Lower leg skin (tissue), 4 donors: ENCODE measurements at regions not wholly inside any gene's neighbourhood (a gene's known extent, or its start where the extent isn't known, plus 50 kb on each side); places are given as distances from the start of the nearest gene placed in this dataset.

Experiments
- DNase-seq, 2 donors: peaks; one replicate each; pipeline ENCODE4 v3.0.0-alpha.2; 2019; ENCODE audit warnings: low spot score in 2 of 2
- H3K4me3 ChIP-seq: fragments of 200-600 bp; sonication (generic); 2 replicates; pipeline ENCODE4 v1.5.1; 2017; ENCODE audit warnings: mild to moderate bottlenecking, low read depth; ENCODE audit not compliant: poor library complexity, severe bottlenecking
- POLR2A ChIP-seq, 2 donors: fragments of 450-650 bp; IDR thresholded peaks; one replicate each; pipeline ENCODE4 v1.6.1; 2016 to 2017; ENCODE audit warnings: antibody characterized with exemption in 2 of 2, mild to moderate bottlenecking in 1 of 2, moderate library complexity in 1 of 2
- WGBS, 2 donors: methylation state at CpG; one replicate each; pipeline ENCODE4 v1.1.5; 2018; 5-methylcytosine and 5-hydroxymethylcytosine counted together
- intact Hi-C: fragments of 100-400 bp; cut with DNase I; formaldehyde crosslinking; loops from one replicate; pipeline ENCODE4 v1.15.0; 2023; ENCODE audit warnings: low total_unique reads
- TF ChIP-seq, protein P1 (sequence below), 3 donors: fragments of 450-650 bp; IDR thresholded peaks; one replicate each; pipeline ENCODE4 v1.5.1; 2016; ENCODE audit warnings: antibody characterized with exemption in 3 of 3, mild to moderate bottlenecking in 3 of 3, moderate library complexity in 2 of 3

DNA sequence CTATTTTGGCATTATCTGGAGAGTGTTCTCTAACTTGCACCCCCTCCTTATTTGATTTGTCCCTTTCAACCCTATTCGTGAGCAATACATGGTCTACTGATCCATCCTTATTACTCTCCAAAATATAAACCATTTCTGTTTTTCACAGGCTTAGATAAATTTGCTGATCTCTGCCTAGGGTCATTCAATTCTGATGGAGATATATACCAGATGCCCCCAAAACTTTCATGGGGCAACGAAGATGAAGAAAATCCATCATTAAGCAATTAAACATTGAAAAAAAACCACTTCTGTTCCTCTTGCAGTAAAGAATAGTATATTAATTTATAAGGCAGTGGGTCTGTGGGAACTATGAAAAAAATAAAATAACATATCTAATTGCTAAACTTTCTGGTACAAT, 313.4 kb downstream of the CASP12 start:
- 87 to 94% methylated on average over 2 of the region's 2 CpGs for WGBS, 2 donors
- no peak for DNase-seq
- TF ChIP-seq, protein P1, sequence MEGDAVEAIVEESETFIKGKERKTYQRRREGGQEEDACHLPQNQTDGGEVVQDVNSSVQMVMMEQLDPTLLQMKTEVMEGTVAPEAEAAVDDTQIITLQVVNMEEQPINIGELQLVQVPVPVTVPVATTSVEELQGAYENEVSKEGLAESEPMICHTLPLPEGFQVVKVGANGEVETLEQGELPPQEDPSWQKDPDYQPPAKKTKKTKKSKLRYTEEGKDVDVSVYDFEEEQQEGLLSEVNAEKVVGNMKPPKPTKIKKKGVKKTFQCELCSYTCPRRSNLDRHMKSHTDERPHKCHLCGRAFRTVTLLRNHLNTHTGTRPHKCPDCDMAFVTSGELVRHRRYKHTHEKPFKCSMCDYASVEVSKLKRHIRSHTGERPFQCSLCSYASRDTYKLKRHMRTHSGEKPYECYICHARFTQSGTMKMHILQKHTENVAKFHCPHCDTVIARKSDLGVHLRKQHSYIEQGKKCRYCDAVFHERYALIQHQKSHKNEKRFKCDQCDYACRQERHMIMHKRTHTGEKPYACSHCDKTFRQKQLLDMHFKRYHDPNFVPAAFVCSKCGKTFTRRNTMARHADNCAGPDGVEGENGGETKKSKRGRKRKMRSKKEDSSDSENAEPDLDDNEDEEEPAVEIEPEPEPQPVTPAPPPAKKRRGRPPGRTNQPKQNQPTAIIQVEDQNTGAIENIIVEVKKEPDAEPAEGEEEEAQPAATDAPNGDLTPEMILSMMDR (IDR thresholded peaks at IDR 0.05), result no peak
- H3K4me3 ChIP-seq, result no peak overlapping the region
- intact Hi-C loops, result no loop called here

DNA sequence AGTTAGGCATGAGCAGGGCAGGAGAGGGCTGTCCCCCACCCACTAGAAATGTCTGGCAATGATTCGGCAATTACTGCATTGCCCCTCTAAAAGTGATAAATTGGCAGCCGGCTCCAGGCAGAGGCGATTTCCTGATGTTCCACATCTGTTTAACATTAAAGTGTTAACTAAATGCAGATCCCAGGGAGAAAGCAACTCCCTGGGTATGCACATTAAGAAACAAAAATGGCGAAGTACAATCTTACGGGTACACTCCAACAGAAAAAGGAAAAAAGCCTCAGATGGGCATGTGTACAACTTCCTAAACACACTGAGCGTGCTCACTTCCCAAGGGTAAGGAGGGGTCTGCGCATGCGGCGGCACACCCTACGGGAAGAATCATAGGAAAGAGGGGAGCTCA, 314.4 kb downstream of the CASP12 start:
- intact Hi-C loops, result no loop called here
- no peak for TF ChIP-seq POLR2A (IDR thresholded peaks at IDR 0.05)
- TF ChIP-seq, protein P1 (IDR thresholded peaks at IDR 0.05), result no peak
- WGBS, 2 donors, result 60 to 62% methylated on average over 10 of the region's 10 CpGs
- DNase-seq, result no peak
- no peak overlapping the region for H3K4me3 ChIP-seq

DNA sequence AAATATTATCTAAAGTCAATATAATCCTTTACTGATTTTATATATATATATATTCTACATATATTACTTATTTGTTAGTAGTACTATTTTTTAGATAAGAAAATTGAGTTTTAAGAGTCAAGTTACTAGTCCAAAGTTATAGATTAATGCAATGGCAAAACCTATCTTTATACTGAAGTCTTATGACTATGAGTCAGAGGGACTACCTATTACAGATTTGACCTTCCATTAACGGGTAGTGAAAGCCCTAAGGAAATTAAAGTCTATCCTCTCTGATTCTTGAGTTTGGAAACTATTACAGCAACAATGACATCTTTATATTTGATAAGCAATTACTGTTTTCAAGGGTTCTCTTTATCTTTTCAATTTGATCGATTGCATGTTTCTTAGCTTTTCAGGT, 315.8 kb downstream of the CASP12 start:
- no peak overlapping the region for H3K4me3 ChIP-seq
- 70 to 79% methylated on average over 2 of the region's 2 CpGs for WGBS, 2 donors
- TF ChIP-seq, protein P1 (IDR thresholded peaks at IDR 0.05), result no peak
- TF ChIP-seq POLR2A (IDR thresholded peaks at IDR 0.05), result no peak
- intact Hi-C loops, result no loop called here
- DNase-seq, result no peak

DNA sequence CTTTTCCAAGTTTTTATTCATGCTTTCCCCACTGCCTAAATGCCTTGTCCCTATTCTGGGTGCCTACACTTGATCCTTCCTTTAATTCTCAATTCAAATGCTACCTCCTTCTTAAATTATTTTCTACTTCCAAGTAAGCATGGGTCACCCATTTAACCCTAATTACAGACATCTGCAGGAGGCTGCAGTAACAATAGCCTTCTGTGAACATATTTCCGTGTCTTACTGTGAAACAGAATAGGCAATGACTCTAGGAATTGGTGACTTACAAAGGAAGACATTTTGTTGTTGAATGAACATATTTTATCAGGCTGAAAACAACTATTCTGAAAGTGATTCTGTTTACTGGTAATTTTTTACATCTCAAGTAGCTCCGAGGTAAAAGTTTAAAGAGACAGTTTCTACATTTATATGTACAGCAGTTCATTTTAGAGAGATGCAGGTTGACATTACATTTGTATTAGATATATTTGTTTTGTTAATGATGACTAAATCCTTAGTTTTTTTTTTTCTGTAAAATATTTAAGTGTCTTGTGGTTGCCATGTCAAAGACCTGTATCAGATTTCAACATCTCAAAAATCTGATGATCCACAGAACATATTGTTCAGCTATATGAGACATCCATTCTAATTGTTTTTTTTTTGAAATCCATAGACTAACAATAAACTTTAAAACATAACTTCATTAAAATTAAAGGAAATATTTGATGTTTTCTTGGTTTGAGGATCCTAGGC, 316.8 kb downstream of the CASP12 start:
- DNase-seq, result no peak
- intact Hi-C loops, result no loop called here
- TF ChIP-seq, protein P1 (IDR thresholded peaks at IDR 0.05), result no peak
- no peak for TF ChIP-seq POLR2A (IDR thresholded peaks at IDR 0.05)
- H3K4me3 ChIP-seq, result no peak overlapping the region
- 72 to 79% methylated on average over 2 of the region's 2 CpGs for WGBS, 2 donors

DNA sequence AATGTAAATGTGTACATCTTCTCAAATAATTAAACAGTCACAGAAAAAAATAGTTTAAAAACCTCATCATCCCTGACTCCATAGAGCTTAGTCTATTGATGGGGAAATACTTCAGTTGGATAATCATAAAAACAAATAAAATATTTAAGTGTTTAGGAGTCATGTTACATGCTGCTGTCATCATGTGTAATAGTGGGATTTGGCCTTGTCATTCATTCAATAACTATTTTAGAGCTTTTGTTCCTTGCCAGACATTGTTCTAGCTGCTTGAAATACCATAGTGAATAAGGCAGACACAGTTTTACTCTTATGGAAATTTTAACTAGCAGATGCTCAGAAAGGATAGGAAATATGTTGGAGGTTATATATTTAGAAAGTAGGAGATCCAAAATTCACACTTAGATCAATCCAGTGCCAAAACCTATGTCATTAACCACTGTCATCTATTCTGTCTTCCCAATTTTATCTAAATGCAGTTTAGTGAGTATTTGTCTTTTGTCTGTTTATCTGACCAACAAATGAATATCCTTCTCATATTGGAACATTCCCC, 324.7 kb downstream of the CASP12 start:
- H3K4me3 ChIP-seq, result no peak overlapping the region
- intact Hi-C loops, result no loop called here
- TF ChIP-seq, protein P1 (IDR thresholded peaks at IDR 0.05), result no peak
- TF ChIP-seq POLR2A (IDR thresholded peaks at IDR 0.05), result no peak
- no peak for DNase-seq

DNA sequence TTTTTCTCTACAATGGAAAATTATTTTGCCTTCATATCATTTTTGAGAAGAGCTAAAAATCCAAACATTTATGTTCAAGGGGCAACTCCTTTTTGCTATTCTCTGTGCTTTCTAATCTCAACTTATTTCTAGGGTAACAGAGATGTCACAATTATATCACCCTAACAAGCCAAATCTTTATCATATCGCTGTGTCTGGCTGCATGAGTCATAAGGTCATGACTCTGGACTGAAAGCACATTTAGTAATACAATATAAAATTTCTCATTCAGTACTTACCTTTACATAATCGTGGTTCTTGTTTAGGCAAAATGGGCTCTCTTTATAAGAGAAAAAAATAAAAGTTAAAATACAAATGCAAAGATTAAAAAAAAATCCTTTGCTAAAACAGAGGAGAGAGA, 326.0 kb downstream of the CASP12 start:
- no peak overlapping the region for H3K4me3 ChIP-seq
- DNase-seq, result no peak
- TF ChIP-seq POLR2A (IDR thresholded peaks at IDR 0.05), result no peak
- TF ChIP-seq, protein P1 (IDR thresholded peaks at IDR 0.05), result no peak
- intact Hi-C loops, result no loop called here
- WGBS, 2 donors, result 67 to 71% methylated on average over 2 of the region's 2 CpGs
